PFSK-1 (cell line): ENCODE measurements at regions not wholly inside any gene's neighbourhood (a gene's known extent, or its start where the extent isn't known, plus 50 kb on each side); places are given as distances from the start of the nearest gene placed in this dataset.

Source experiments
- FOXP2 ChIP-seq: optimal IDR thresholded peaks from 2 replicates; pipeline ENCODE3; 2011; ENCODE audit warnings: borderline replicate concordance, control low read depth, inconsistent platforms; ENCODE audit not compliant: insufficient read depth; ENCODE audit errors: extremely low read length, extremely low read depth
- POLR2AphosphoS5 ChIP-seq: IDR thresholded peaks from 2 replicates; pipeline ENCODE4 v1.6.1; 2012; ENCODE audit warnings: low read depth, mild to moderate bottlenecking, control low read depth, low read length, moderate library complexity
- REST ChIP-seq, 2 experiments: IDR thresholded peaks; 2 replicates each; pipeline versions ENCODE4 v1.6.1 to v1.8.0; 2011 to 2012; ENCODE audit warnings: low read depth in 2 of 2, low read length in 2 of 2, control low read depth in 1 of 2, inconsistent platforms in 1 of 2, mild to moderate bottlenecking in 1 of 2, moderate library complexity in 1 of 2; ENCODE audit not compliant: insufficient read depth in 1 of 2
- SIN3A ChIP-seq: IDR thresholded peaks from 2 replicates; pipeline ENCODE4 v1.6.1; 2012; ENCODE audit warnings: mild to moderate bottlenecking, low read length, moderate library complexity, borderline replicate concordance; ENCODE audit not compliant: insufficient read depth
- TAF1 ChIP-seq: IDR thresholded peaks from 2 replicates; pipeline ENCODE4 v1.6.1; 2012; ENCODE audit warnings: low read length, control low read depth, borderline replicate concordance; ENCODE audit not compliant: insufficient read depth

GRCh38 chr15:79170256-79170664 is 79.7 kb upstream of the RASGRF1 start:
- TF ChIP-seq TAF1, result no peak
- TF ChIP-seq REST (IDR thresholded peaks at IDR 0.05; ENCODE audit: insufficient read depth in 1 of 2, low read depth in 2 of 2, low read length in 2 of 2), result no peak
- TF ChIP-seq POLR2AphosphoS5, result no peak
- TF ChIP-seq SIN3A, result no peak
- TF ChIP-seq FOXP2, result no peak

- TF ChIP-seq TAF1 (no peak), POLR2AphosphoS5 (no peak), REST (IDR thresholded peaks at IDR 0.05; ENCODE audit: insufficient read depth in 1 of 2, low read depth in 2 of 2, low read length in 2 of 2) (no peak), SIN3A (no peak), FOXP2 (no peak)
These were observed 79.0 kb upstream of the RASGRF1 start for GRCh38 chr15:79169526-79170133.

GRCh38 chr15:79168922-79169456 is 78.4 kb upstream of the RASGRF1 start:
- TF ChIP-seq TAF1 (no peak), REST (IDR thresholded peaks at IDR 0.05; ENCODE audit: insufficient read depth in 1 of 2, low read depth in 2 of 2, low read length in 2 of 2) (no peak), SIN3A (no peak), POLR2AphosphoS5 (no peak), FOXP2 (no peak)

GRCh38 chr15:79167776-79168175 is 77.2 kb upstream of the RASGRF1 start:
- no peak for TF ChIP-seq REST (IDR thresholded peaks at IDR 0.05; ENCODE audit: insufficient read depth in 1 of 2, low read depth in 2 of 2, low read length in 2 of 2)
- TF ChIP-seq POLR2AphosphoS5, result no peak
- TF ChIP-seq FOXP2, result no peak
- no peak for TF ChIP-seq SIN3A
- no peak for TF ChIP-seq TAF1
